Left cardiac atrium (tissue), 4 donors: ENCODE measurements at regions not wholly inside any gene's neighbourhood (a gene's known extent, or its start where the extent isn't known, plus 50 kb on each side); places are given as distances from the start of the nearest gene placed in this dataset.

Experiments
- ATAC-seq, 2 donors: fragments of 200-7000 bp; cut with Tn5 transposase; one replicate each; pipeline ENCODE4 v1.9.1; 2020; ENCODE audit warnings: mild to moderate bottlenecking in 2 of 2, moderate library complexity in 2 of 2
- DNase-seq: peaks from one replicate; pipeline ENCODE4 v3.0.0-alpha.2; 2020
- intact Hi-C, 2 donors: fragments of 100-400 bp; cut with DNase I; formaldehyde crosslinking; loops; one replicate each; pipeline versions ENCODE4 v1.14.1 to v1.15.1; 2022 to 2023
- donor health status: DM: no; HTN: yes; CAD: no.
- donor health status: DM: no; HTN: yes; CAD: no; lungs with severe emphysema.
- donor health status: DM: yes; HTN: yes; CAD: no.
- donor health status: Dilated cardiomyopathy.

- intact Hi-C loops: no loop called here
- ATAC-seq: no peak
- no peak for DNase-seq
Measured at GRCh38 chr1:75062111-75062510, 72.1 kb upstream of the LHX8 start.

GRCh38 chr1:75067975-75068374 lies 66.2 kb upstream of the LHX8 start:
- intact Hi-C loops: no loop called here
- no peak for DNase-seq
- ATAC-seq: no peak

- intact Hi-C loops: no loop called here
- ATAC-seq: no peak
- DNase-seq: no peak
Measured at GRCh38 chr1:75074831-75075395, 59.3 kb upstream of the LHX8 start.

GRCh38 chr1:75079538-75080290 lies 54.5 kb upstream of the LHX8 start:
- intact Hi-C loops: no loop called here
- no peak for DNase-seq
- no peak for ATAC-seq

GRCh38 chr1:75083223-75083622 lies 51.0 kb upstream of the LHX8 start:
- DNase-seq (no peak), ATAC-seq (no peak)
- intact Hi-C loops: no loop called here

- intact Hi-C loops: no loop called here
- ATAC-seq (no peak), DNase-seq (no peak)
Measured at GRCh38 chr1:75083848-75084514, 50.2 kb upstream of the LHX8 start.
